GM23338 (cell line): ENCODE measurements at regions not wholly inside any gene's neighbourhood (a gene's known extent, or its start where the extent isn't known, plus 50 kb on each side); places are given as distances from the start of the nearest gene placed in this dataset.

Source experiments
- ATAC-seq: fragments of 200-7000 bp; cut with Tn5 transposase; 3 replicates; pipeline ENCODE4 v1.9.1; 2020
- DNase-seq: peaks from one replicate; pipeline ENCODE4 v3.0.0-alpha.2; 2015; ENCODE audit warnings: low spot score
- H2AFZ ChIP-seq: fragments of 200-600 bp; sonication (generic); 2 replicates; pipeline ENCODE4 v1.8.0; 2016; ENCODE audit warnings: antibody characterized with exemption, mild to moderate bottlenecking, moderate library complexity
- H3F3A ChIP-seq: fragments of 200-600 bp; sonication (generic); replicated peaks from 2 replicates; pipeline ENCODE4 v1.8.0; 2017; ENCODE audit warnings: antibody characterized with exemption, mixed run types, low read depth
- H3K27ac ChIP-seq: fragments of 200-600 bp; sonication (generic); 2 replicates; pipeline ENCODE4 v1.6.1; 2016; ENCODE audit warnings: low read depth
- H3K27me3 ChIP-seq: fragments of 200-600 bp; sonication (generic); 2 replicates; pipeline ENCODE4 v1.8.0; 2016; ENCODE audit warnings: mild to moderate bottlenecking, mixed run types, moderate library complexity; ENCODE audit not compliant: insufficient read depth
- H3K36me3 ChIP-seq: fragments of 200-600 bp; sonication (generic); 2 replicates; pipeline ENCODE4 v1.8.0; 2016; ENCODE audit warnings: mild to moderate bottlenecking; ENCODE audit not compliant: insufficient read depth
- H3K4me1 ChIP-seq: fragments of 200-600 bp; sonication (generic); 2 replicates; pipeline ENCODE4 v1.8.0; 2016; ENCODE audit warnings: mild to moderate bottlenecking, moderate library complexity; ENCODE audit not compliant: insufficient read depth
- H3K4me2 ChIP-seq: fragments of 200-600 bp; sonication (generic); 2 replicates; pipeline ENCODE4 v1.7.1; 2017; ENCODE audit warnings: mixed run types
- H3K4me3 ChIP-seq: fragments of 200-600 bp; sonication (generic); 2 replicates; pipeline ENCODE4 v1.6.1; 2016; ENCODE audit warnings: mixed run types
- H3K79me2 ChIP-seq: fragments of 200-600 bp; sonication (generic); replicated peaks from 2 replicates; pipeline ENCODE4 v1.8.0; 2017; ENCODE audit warnings: mild to moderate bottlenecking; ENCODE audit not compliant: insufficient read depth
- H3K9me2 ChIP-seq: fragments of 200-600 bp; sonication (generic); 2 replicates; pipeline ENCODE4 v1.8.0; 2017; ENCODE audit not compliant: insufficient read depth
- H4K20me1 ChIP-seq: fragments of 200-600 bp; sonication (generic); replicated peaks from 2 replicates; pipeline ENCODE4 v1.8.0; 2017; ENCODE audit warnings: mild to moderate bottlenecking; ENCODE audit not compliant: insufficient read depth
- H3K27ac Mint-ChIP-seq: 2 replicates; pipeline ENCODE4 v1.8.0; 2020; ENCODE audit warnings: inconsistent platforms, mild to moderate bottlenecking, moderate library complexity, mixed read lengths
- H3K27me3 Mint-ChIP-seq: 3 replicates; pipeline ENCODE4 v1.8.0; 2022; ENCODE audit warnings: low read depth, mild to moderate bottlenecking, moderate library complexity, mixed read lengths, inconsistent platforms; ENCODE audit not compliant: insufficient read depth, poor library complexity
- H3K36me3 Mint-ChIP-seq: 3 replicates; pipeline ENCODE4 v1.8.0; 2021; ENCODE audit warnings: low read depth, mild to moderate bottlenecking, inconsistent platforms, moderate library complexity, mixed read lengths
- H3K4me1 Mint-ChIP-seq: 3 replicates; pipeline ENCODE4 v1.8.0; 2020; ENCODE audit warnings: mild to moderate bottlenecking, inconsistent platforms, mixed read lengths
- H3K4me3 Mint-ChIP-seq: 3 replicates; pipeline ENCODE4 v1.8.0; 2021; ENCODE audit warnings: moderate library complexity, mild to moderate bottlenecking, inconsistent platforms, mixed read lengths
- H3K9me3 Mint-ChIP-seq: 3 replicates; pipeline ENCODE4 v1.8.0; 2020; ENCODE audit warnings: moderate library complexity, mild to moderate bottlenecking, inconsistent platforms, mixed read lengths
- CREB1 ChIP-seq: fragments of 250-450 bp; sonication (Bioruptor Pico); IDR thresholded peaks from 2 replicates; pipeline ENCODE4 v1.5.0; 2020; ENCODE audit warnings: low read depth, mild to moderate bottlenecking, moderate library complexity
- EZH2 ChIP-seq: fragments of 200-600 bp; sonication (generic); IDR thresholded peaks from one replicate; pipeline ENCODE4 v1.8.0; 2017; ENCODE audit warnings: antibody characterized with exemption, mild to moderate bottlenecking, low read depth; ENCODE audit not compliant: unreplicated experiment
- JUNB ChIP-seq: IDR thresholded peaks from one replicate; pipeline ENCODE4 v1.6.1; 2016; ENCODE audit warnings: antibody characterized with exemption; ENCODE audit not compliant: unreplicated experiment
- POLR2AphosphoS5 ChIP-seq: IDR thresholded peaks from 2 replicates; pipeline ENCODE4 v1.6.1; 2016; ENCODE audit warnings: antibody characterized with exemption, low read depth
- STAT1 ChIP-seq: IDR thresholded peaks from one replicate; pipeline ENCODE4 v1.6.1; 2016; ENCODE audit warnings: antibody characterized with exemption; ENCODE audit not compliant: unreplicated experiment
- ZNF331 ChIP-seq: fragments of 250-450 bp; sonication (Bioruptor Pico); IDR thresholded peaks from 2 replicates; pipeline ENCODE4 v1.5.0; 2020; ENCODE audit warnings: low read depth, mild to moderate bottlenecking, moderate library complexity
- TF ChIP-seq, protein P1 (sequence below): fragments of 250-450 bp; sonication (Bioruptor Pico); IDR thresholded peaks from 2 replicates; pipeline ENCODE4 v1.5.0; 2020; ENCODE audit warnings: mild to moderate bottlenecking, moderate library complexity
- TF ChIP-seq, protein P2 (sequence below), 2 experiments: fragments of 200-600 bp in 1 of 2; sonication (generic) in 1 of 2; conservative IDR thresholded peaks; 2 replicates each; pipeline versions ENCODE4 v1.5.1 to v1.6.1; 2016 to 2017; ENCODE audit warnings: antibody characterized with exemption in 2 of 2, low read depth in 2 of 2, mild to moderate bottlenecking in 2 of 2, moderate library complexity in 1 of 2
- TF ChIP-seq, protein P3 (sequence below): IDR thresholded peaks from one replicate; pipeline ENCODE4 v1.6.1; 2018; ENCODE audit warnings: antibody characterized with exemption; ENCODE audit not compliant: unreplicated experiment

DNA sequence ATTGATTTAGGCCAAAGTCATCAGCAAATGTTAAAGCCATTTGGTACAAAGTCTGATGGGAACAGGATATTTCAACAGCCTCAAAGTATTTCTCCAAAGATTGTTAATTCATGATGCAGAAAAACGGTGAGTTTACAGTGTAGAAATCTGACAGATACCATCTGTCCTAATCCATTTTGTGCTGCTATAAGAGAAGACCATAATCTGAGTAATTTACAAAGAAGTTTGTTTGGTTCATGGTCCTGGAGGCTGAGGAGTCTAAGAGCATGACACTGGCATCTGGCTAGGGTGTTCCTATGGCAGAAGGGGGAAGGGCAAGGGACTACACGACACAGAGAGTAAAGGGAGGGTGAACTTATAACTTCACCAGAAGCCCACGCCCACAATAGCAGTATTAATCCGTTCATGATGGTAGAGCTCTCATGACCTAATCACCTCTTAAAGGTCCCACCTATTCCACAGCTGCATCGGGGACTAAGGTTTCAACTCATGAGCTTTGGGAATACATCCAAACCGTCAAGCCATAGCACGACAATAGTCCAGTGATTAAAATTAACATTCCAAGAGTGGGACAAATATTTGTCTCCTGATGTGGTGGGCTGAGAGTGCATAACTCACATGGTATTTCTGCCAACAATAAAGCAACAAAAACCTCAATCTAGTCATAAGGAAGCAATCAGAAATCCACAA, 298.6 kb upstream of the AKR1E2 start:
- H3K4me3 ChIP-seq: no peak overlapping the region
- no peaks in the 10 kb centered on the region for H3K79me2 ChIP-seq
- TF ChIP-seq ZNF331 (CRISPR knock-in tag) (no peak), CREB1 (CRISPR knock-in tag) (no peak), STAT1 (no peak), JUNB (no peak), POLR2AphosphoS5 (no peak), EZH2 (no peak)
- TF ChIP-seq, protein P1, sequence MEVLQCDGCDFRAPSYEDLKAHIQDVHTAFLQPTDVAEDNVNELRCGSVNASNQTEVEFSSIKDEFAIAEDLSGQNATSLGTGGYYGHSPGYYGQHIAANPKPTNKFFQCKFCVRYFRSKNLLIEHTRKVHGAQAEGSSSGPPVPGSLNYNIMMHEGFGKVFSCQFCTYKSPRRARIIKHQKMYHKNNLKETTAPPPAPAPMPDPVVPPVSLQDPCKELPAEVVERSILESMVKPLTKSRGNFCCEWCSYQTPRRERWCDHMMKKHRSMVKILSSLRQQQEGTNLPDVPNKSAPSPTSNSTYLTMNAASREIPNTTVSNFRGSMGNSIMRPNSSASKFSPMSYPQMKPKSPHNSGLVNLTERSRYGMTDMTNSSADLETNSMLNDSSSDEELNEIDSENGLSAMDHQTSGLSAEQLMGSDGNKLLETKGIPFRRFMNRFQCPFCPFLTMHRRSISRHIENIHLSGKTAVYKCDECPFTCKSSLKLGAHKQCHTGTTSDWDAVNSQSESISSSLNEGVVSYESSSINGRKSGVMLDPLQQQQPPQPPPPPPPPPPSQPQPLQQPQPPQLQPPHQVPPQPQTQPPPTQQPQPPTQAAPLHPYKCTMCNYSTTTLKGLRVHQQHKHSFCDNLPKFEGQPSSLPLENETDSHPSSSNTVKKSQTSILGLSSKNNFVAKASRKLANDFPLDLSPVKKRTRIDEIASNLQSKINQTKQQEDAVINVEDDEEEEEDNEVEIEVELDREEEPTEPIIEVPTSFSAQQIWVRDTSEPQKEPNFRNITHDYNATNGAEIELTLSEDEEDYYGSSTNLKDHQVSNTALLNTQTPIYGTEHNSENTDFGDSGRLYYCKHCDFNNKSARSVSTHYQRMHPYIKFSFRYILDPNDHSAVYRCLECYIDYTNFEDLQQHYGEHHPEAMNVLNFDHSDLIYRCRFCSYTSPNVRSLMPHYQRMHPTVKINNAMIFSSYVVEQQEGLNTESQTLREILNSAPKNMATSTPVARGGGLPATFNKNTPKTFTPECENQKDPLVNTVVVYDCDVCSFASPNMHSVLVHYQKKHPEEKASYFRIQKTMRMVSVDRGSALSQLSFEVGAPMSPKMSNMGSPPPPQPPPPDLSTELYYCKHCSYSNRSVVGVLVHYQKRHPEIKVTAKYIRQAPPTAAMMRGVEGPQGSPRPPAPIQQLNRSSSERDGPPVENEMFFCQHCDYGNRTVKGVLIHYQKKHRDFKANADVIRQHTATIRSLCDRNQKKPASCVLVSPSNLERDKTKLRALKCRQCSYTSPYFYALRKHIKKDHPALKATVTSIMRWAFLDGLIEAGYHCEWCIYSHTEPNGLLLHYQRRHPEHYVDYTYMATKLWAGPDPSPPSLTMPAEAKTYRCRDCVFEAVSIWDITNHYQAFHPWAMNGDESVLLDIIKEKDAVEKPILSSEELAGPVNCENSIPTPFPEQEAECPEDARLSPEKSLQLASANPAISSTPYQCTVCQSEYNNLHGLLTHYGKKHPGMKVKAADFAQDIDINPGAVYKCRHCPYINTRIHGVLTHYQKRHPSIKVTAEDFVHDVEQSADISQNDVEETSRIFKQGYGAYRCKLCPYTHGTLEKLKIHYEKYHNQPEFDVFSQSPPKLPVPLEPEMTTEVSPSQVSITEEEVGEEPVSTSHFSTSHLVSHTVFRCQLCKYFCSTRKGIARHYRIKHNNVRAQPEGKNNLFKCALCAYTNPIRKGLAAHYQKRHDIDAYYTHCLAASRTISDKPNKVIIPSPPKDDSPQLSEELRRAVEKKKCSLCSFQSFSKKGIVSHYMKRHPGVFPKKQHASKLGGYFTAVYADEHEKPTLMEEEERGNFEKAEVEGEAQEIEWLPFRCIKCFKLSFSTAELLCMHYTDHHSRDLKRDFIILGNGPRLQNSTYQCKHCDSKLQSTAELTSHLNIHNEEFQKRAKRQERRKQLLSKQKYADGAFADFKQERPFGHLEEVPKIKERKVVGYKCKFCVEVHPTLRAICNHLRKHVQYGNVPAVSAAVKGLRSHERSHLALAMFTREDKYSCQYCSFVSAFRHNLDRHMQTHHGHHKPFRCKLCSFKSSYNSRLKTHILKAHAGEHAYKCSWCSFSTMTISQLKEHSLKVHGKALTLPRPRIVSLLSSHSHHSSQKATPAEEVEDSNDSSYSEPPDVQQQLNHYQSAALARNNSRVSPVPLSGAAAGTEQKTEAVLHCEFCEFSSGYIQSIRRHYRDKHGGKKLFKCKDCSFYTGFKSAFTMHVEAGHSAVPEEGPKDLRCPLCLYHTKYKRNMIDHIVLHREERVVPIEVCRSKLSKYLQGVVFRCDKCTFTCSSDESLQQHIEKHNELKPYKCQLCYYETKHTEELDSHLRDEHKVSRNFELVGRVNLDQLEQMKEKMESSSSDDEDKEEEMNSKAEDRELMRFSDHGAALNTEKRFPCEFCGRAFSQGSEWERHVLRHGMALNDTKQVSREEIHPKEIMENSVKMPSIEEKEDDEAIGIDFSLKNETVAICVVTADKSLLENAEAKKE (CRISPR knock-in tag): no peak
- TF ChIP-seq, protein P2, sequence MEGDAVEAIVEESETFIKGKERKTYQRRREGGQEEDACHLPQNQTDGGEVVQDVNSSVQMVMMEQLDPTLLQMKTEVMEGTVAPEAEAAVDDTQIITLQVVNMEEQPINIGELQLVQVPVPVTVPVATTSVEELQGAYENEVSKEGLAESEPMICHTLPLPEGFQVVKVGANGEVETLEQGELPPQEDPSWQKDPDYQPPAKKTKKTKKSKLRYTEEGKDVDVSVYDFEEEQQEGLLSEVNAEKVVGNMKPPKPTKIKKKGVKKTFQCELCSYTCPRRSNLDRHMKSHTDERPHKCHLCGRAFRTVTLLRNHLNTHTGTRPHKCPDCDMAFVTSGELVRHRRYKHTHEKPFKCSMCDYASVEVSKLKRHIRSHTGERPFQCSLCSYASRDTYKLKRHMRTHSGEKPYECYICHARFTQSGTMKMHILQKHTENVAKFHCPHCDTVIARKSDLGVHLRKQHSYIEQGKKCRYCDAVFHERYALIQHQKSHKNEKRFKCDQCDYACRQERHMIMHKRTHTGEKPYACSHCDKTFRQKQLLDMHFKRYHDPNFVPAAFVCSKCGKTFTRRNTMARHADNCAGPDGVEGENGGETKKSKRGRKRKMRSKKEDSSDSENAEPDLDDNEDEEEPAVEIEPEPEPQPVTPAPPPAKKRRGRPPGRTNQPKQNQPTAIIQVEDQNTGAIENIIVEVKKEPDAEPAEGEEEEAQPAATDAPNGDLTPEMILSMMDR (conservative IDR thresholded peaks at IDR 0.05; ENCODE audit: low read depth in 2 of 2): no peak
- TF ChIP-seq, protein P3, sequence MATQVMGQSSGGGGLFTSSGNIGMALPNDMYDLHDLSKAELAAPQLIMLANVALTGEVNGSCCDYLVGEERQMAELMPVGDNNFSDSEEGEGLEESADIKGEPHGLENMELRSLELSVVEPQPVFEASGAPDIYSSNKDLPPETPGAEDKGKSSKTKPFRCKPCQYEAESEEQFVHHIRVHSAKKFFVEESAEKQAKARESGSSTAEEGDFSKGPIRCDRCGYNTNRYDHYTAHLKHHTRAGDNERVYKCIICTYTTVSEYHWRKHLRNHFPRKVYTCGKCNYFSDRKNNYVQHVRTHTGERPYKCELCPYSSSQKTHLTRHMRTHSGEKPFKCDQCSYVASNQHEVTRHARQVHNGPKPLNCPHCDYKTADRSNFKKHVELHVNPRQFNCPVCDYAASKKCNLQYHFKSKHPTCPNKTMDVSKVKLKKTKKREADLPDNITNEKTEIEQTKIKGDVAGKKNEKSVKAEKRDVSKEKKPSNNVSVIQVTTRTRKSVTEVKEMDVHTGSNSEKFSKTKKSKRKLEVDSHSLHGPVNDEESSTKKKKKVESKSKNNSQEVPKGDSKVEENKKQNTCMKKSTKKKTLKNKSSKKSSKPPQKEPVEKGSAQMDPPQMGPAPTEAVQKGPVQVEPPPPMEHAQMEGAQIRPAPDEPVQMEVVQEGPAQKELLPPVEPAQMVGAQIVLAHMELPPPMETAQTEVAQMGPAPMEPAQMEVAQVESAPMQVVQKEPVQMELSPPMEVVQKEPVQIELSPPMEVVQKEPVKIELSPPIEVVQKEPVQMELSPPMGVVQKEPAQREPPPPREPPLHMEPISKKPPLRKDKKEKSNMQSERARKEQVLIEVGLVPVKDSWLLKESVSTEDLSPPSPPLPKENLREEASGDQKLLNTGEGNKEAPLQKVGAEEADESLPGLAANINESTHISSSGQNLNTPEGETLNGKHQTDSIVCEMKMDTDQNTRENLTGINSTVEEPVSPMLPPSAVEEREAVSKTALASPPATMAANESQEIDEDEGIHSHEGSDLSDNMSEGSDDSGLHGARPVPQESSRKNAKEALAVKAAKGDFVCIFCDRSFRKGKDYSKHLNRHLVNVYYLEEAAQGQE: no peak
- H3K9me2 ChIP-seq: no peaks in the 10 kb centered on the region
- no peaks in the 10 kb centered on the region for H3K36me3 ChIP-seq
- no peak overlapping the region for H3K27ac ChIP-seq
- H3K4me1 ChIP-seq: no peaks in the 10 kb centered on the region
- H3K4me1 Mint-ChIP-seq: no peaks in the 10 kb centered on the region
- H3K4me3 Mint-ChIP-seq: no peak overlapping the region
- no peak overlapping the region for H2AFZ ChIP-seq
- no peak for ATAC-seq
- H3K9me3 Mint-ChIP-seq: peaks cover 2% of the 10 kb centered on the region; the same call in 2 of the 3 replicates
- H3K27me3 Mint-ChIP-seq: no peaks in the 10 kb centered on the region
- H3K4me2 ChIP-seq: no peak overlapping the region
- no peaks in the 10 kb centered on the region for H3F3A ChIP-seq
- no peaks in the 10 kb centered on the region for H4K20me1 ChIP-seq
- H3K36me3 Mint-ChIP-seq: no peaks in the 10 kb centered on the region
- no peaks in the 10 kb centered on the region for H3K27me3 ChIP-seq
- no peak for DNase-seq
- no peak overlapping the region for H3K27ac Mint-ChIP-seq
